Caco-2 (cell line): ENCODE measurements at regions not wholly inside any gene's neighbourhood (a gene's known extent, or its start where the extent isn't known, plus 50 kb on each side); places are given as distances from the start of the nearest gene placed in this dataset.
A peak's percentile ranks its signal among the peaks of the same experiment; 100 is the strongest.

ENCODE experiments used
- BruUV-seq: library from RNA; stranded (reverse); fragments of 400-500 nt; replicated peaks from 2 replicates; lab custom pipeline; 2021; lab: Mats Ljungman, UMichigan
- CTCF ChIA-PET: fragments of 300-600 bp; sonication (Branson Sonifier 250); formaldehyde crosslinking; loops from one replicate; lab custom pipeline; 2022; ENCODE audit warnings: antibody characterized with exemption; lab: Charles Lee
- POLR2A ChIA-PET: fragments of 300-600 bp; sonication (Branson Sonifier 250); formaldehyde crosslinking; loops from one replicate; lab custom pipeline; 2022; ENCODE audit warnings: antibody characterized with exemption; lab: Charles Lee
- DNase-seq, 2 experiments: peaks; one replicate each; pipeline versions ENCODE4 v3.0.0 to v3.0.0-alpha.2; 2020 to 2022
- H3K27me3 ChIP-seq: replicated peaks from 2 replicates; pipeline ENCODE4 v1.6.0; 2011; ENCODE audit warnings: low read length; ENCODE audit not compliant: control insufficient read depth, insufficient read depth
- H3K36me3 ChIP-seq: 2 replicates; pipeline ENCODE4 v1.5.1; 2011; ENCODE audit warnings: low read length; ENCODE audit not compliant: control insufficient read depth, insufficient read depth
- H3K4me1 ChIP-seq: fragments of 250-450 bp; sonication (Bioruptor Pico); 2 replicates; pipeline ENCODE4 v1.5.1; 2020; ENCODE audit warnings: mild to moderate bottlenecking
- H3K4me3 ChIP-seq: 2 replicates; pipeline ENCODE4 v1.5.1; 2011; ENCODE audit warnings: low read depth, mild to moderate bottlenecking, control low read depth, low read length
- H3K9me3 ChIP-seq: fragments of 250-450 bp; sonication (Bioruptor Pico); 2 replicates; pipeline ENCODE4 v1.5.1; 2020; ENCODE audit warnings: mild to moderate bottlenecking, moderate library complexity
- H3K27ac Mint-ChIP-seq: one replicate; pipeline ENCODE4 v1.8.0; 2022; ENCODE audit warnings: mixed read lengths; ENCODE audit not compliant: unreplicated experiment
- H3K27me3 Mint-ChIP-seq: one replicate; pipeline ENCODE4 v1.8.0; 2022; ENCODE audit warnings: mixed read lengths; ENCODE audit not compliant: insufficient read depth, unreplicated experiment
- H3K36me3 Mint-ChIP-seq: one replicate; pipeline ENCODE4 v1.8.0; 2022; ENCODE audit warnings: mild to moderate bottlenecking, mixed read lengths; ENCODE audit not compliant: insufficient read depth, unreplicated experiment
- H3K4me1 Mint-ChIP-seq: one replicate; pipeline ENCODE4 v1.8.0; 2022; ENCODE audit warnings: low read depth, mixed read lengths; ENCODE audit not compliant: unreplicated experiment
- H3K4me3 Mint-ChIP-seq: one replicate; pipeline ENCODE4 v1.8.0; 2022; ENCODE audit warnings: mild to moderate bottlenecking, moderate library complexity, mixed read lengths; ENCODE audit not compliant: unreplicated experiment
- H3K9me3 Mint-ChIP-seq: one replicate; pipeline ENCODE4 v1.8.0; 2022; ENCODE audit warnings: mixed read lengths; ENCODE audit not compliant: unreplicated experiment
- CTCF ChIP-seq, 2 experiments: fragments of 200-600 bp in 1 of 2; IDR thresholded peaks; 1 replicate in 1 of 2; 2 replicates in 1 of 2; pipeline versions ENCODE4 v1.5.1 to v1.8.0; 2011 to 2022; ENCODE audit warnings: antibody characterized with exemption in 1 of 2, control low read depth in 1 of 2, inconsistent platforms in 1 of 2, low read depth in 1 of 2, low read length in 1 of 2, mild to moderate bottlenecking in 1 of 2, moderate library complexity in 1 of 2; ENCODE audit not compliant: insufficient read depth in 1 of 2, severe bottlenecking in 1 of 2, unreplicated experiment in 1 of 2
- intact Hi-C: fragments of 100-400 bp; cut with micrococcal nuclease; formaldehyde crosslinking; loops from one replicate; pipeline ENCODE4 v1.10.0; 2022; ENCODE audit not compliant: unreplicated experiment

- Mint-ChIP-seq H3K4me3 (no peak overlapping the region), H3K27ac (no peak overlapping the region), H3K9me3 (no peaks in the 10 kb centered on the region), H3K27me3 (no peaks in the 10 kb centered on the region), H3K36me3 (no peaks in the 10 kb centered on the region), H3K4me1 (peaks cover 21% of the 10 kb centered on the region)
- intact Hi-C loops: loop anchor here (1.0 kb wide), 1 partner anchor 38 kb away; no protein-coding TSS in a partner anchor
- peak in 1 of 2 experiments; percentile 49 for DNase-seq
- no peaks in the 10 kb centered on the region for H3K36me3 ChIP-seq
- H3K9me3 ChIP-seq: no peaks in the 10 kb centered on the region
- ChIA-PET CTCF (interaction anchor here (1.2 to 2.0 kb wide), 2 partner anchors 14 to 352 kb away, joined by 3 to 9 read pairs; no protein-coding TSS in a partner anchor), POLR2A (no interaction called here)
- no TSS peak for BruUV-seq
- H3K27me3 ChIP-seq: no peaks in the 10 kb centered on the region; the same call in 1 of the 2 replicates
- H3K4me1 ChIP-seq: peaks cover 12% of the 10 kb centered on the region; the same call in 1 of the 2 replicates
- no peak overlapping the region for H3K4me3 ChIP-seq
- no peak for TF ChIP-seq CTCF (IDR thresholded peaks at IDR 0.05; ENCODE audit: insufficient read depth in 1 of 2, low read depth in 1 of 2, low read length in 1 of 2, severe bottlenecking in 1 of 2, unreplicated experiment in 1 of 2)
These were observed 304.2 kb upstream of the AMIGO2 start for GRCh38 chr12:47383942-47384341.

- H3K36me3 Mint-ChIP-seq: no peaks in the 10 kb centered on the region
- no peaks in the 10 kb centered on the region for H3K36me3 ChIP-seq
- no peak overlapping the region for H3K4me3 Mint-ChIP-seq
- POLR2A ChIA-PET: no interaction called here
- no TSS peak for BruUV-seq
- TF ChIP-seq CTCF (IDR thresholded peaks at IDR 0.05; ENCODE audit: insufficient read depth in 1 of 2, low read depth in 1 of 2, low read length in 1 of 2, severe bottlenecking in 1 of 2, unreplicated experiment in 1 of 2): peak in 1 of 2 experiments; percentile 12
- CTCF ChIA-PET: interaction anchor here (1.0 kb wide), 1 partner anchor 350 kb away, joined by 3 read pairs; no protein-coding TSS in a partner anchor
- intact Hi-C loops: no loop called here
- H3K9me3 ChIP-seq: no peaks in the 10 kb centered on the region
- H3K27me3 ChIP-seq: no peaks in the 10 kb centered on the region; the same call in 1 of the 2 replicates
- no peak for DNase-seq
- peaks cover 12% of the 10 kb centered on the region; the same call in 1 of the 2 replicates for H3K4me1 ChIP-seq
- peaks cover 21% of the 10 kb centered on the region for H3K4me1 Mint-ChIP-seq
- no peaks in the 10 kb centered on the region for H3K9me3 Mint-ChIP-seq
- no peaks in the 10 kb centered on the region for H3K27me3 Mint-ChIP-seq
- H3K4me3 ChIP-seq: no peak overlapping the region
- H3K27ac Mint-ChIP-seq: no peak overlapping the region
These were observed 302.5 kb upstream of the AMIGO2 start for GRCh38 chr12:47382305-47382704.

GRCh38 chr12:47378907-47379306 is 299.1 kb upstream of the AMIGO2 start:
- no peaks in the 10 kb centered on the region for H3K36me3 ChIP-seq
- no TSS peak for BruUV-seq
- ChIA-PET CTCF (no interaction called here), POLR2A (no interaction called here)
- no peak for DNase-seq
- H3K4me3 ChIP-seq: no peak overlapping the region
- Mint-ChIP-seq H3K4me3 (no peak overlapping the region), H3K4me1 (peaks cover 15% of the 10 kb centered on the region), H3K27ac (no peak overlapping the region), H3K36me3 (no peaks in the 10 kb centered on the region), H3K27me3 (no peaks in the 10 kb centered on the region), H3K9me3 (no peaks in the 10 kb centered on the region)
- TF ChIP-seq CTCF (IDR thresholded peaks at IDR 0.05; ENCODE audit: insufficient read depth in 1 of 2, low read depth in 1 of 2, low read length in 1 of 2, severe bottlenecking in 1 of 2, unreplicated experiment in 1 of 2): no peak
- H3K27me3 ChIP-seq: no peaks in the 10 kb centered on the region; the same call in 1 of the 2 replicates
- H3K4me1 ChIP-seq: peaks cover 3% of the 10 kb centered on the region; the same call in 1 of the 2 replicates
- intact Hi-C loops: no loop called here
- no peaks in the 10 kb centered on the region for H3K9me3 ChIP-seq
